ENCODE measurements at regions not wholly inside any gene's neighbourhood (a gene's known extent, or its start where the extent isn't known, plus 50 kb on each side); places are given as distances from the start of the nearest gene placed in this dataset.

DNA sequence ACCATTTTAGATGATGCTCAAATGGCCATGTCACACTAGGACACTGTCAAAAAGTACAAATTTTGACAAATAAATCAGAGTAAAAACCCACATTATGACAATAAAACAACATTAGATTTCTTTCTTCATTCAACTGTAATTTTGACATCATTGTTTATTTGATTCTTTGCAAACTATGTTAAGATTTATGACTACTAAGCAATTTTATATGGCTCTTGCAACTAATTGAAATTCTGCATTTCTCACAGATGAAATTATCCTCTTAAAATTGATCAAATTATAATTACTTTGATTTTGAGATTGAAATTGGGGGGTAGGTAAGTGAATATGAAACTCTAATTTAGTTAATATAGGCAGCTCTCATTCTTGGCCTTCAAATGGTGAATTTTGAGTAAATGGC lies 59.8 kb downstream of the ATOH1 start:
- no peak for TF ChIP-seq CTCF (IDR thresholded peaks at IDR 0.05; ENCODE audit: low read length)
- no peak for TF ChIP-seq EZH2 (IDR thresholded peaks at IDR 0.05; ENCODE audit: borderline replicate concordance, low read length)

Data from OCI-LY1 (cell line).